NCI-H2171 treated with DMSO at 0.1 percent for 48 hours (cell line): ENCODE measurements at regions not wholly inside any gene's neighbourhood (a gene's known extent, or its start where the extent isn't known, plus 50 kb on each side); places are given as distances from the start of the nearest gene placed in this dataset.

Experiments
- DNase-seq: peaks from one replicate; lab custom pipeline; 2025; lab: John Stamatoyannopoulos, UW

GRCh38 chr5:145246961-145247744, 588.0 kb downstream of the PRELID2 start:
- DNase-seq: no peak

- no peak for DNase-seq
These were observed 588.8 kb downstream of the PRELID2 start for GRCh38 chr5:145246379-145246778.

DNA sequence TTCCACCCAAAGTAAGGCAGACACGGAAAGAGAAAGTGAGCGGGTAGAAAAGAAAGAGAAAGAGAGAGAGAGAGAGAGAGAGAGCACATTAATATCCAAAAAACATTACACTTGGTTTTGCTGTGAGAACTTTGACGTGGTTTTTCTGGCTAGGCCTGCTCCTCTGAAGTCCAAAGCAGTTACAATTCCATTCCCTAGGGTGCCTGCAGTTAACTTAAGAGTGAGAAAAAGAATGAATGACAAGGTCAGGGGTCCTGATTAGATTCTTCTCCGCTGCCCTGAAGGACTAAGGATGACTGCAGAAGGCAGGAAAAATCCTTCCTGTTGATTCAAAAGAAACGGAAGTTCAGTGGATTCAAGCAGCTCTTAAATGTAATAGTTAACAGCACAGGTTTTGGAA, 589.8 kb downstream of the PRELID2 start:
- DNase-seq: no peak

DNA sequence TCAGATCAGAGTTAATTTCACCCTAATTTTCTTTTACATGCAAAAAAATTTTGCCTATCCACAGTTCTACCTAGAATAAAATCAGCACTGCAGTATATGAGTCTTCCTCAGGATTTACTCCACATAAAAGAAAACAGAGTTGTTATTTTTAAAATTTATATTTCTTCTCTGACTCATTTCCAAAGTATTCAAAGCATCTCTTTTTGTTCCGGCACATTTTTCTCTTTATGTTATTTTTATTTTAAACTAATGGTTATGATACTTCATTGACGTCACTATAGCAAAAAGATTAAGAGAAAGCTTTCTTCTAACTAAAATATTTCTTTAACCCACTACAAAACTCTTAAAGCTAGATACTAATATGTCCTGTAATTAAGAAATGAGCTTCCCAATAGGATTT, 590.4 kb downstream of the PRELID2 start:
- no peak for DNase-seq

GRCh38 chr5:145244251-145244650, 590.9 kb downstream of the PRELID2 start:
- DNase-seq: no peak

- DNase-seq: no peak
These were observed 592.1 kb downstream of the PRELID2 start for GRCh38 chr5:145243016-145243415.

GRCh38 chr5:145242551-145242950, 592.6 kb downstream of the PRELID2 start:
- DNase-seq: no peak

GRCh38 chr5:145237843-145238242, 597.3 kb downstream of the PRELID2 start:
- DNase-seq: peak; percentile 1

- DNase-seq: no peak
These were observed 598.2 kb downstream of the PRELID2 start for GRCh38 chr5:145236983-145237382.

DNA sequence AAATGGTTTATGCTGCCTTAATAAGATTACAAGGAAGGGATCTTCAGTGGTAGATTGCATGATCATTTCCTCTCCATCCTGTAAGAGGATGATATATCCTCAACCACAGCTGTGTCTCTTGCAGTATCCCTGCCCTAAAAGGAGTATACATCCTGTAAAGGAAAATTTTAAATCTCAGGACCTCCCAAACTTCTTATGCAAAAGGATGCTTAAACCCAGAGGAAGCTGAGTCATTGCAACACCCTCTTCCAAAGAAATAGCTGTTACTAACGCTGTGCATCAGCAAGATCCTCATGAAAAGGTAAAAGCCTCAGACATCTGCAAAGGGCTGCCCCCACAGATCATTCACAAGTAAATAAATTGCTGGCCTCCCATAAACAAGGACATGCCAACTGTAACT, 599.0 kb downstream of the PRELID2 start:
- no peak for DNase-seq

DNA sequence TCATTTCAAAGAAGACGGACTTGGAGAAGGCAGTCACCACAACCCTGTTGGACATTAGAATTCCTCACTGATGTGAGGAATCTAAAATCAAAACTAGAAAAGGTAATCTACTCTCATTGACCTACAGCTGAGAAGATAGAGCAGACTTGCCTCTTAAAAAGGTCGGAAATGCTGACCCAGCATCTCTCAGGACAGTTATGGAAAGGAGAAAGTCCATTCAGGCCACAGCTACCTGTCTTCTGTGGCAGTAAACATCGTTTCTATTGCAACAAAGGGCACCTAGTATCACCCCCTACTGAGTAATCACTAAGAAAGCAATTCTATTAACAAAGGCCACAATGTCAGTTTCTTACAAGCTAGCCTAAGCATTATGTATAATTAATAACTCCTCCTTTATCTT, 601.7 kb downstream of the PRELID2 start:
- DNase-seq: no peak

- DNase-seq: no peak
These were observed 604.4 kb downstream of the PRELID2 start for GRCh38 chr5:145230781-145231180.

GRCh38 chr5:145228564-145228963, 606.6 kb downstream of the PRELID2 start:
- no peak for DNase-seq

DNA sequence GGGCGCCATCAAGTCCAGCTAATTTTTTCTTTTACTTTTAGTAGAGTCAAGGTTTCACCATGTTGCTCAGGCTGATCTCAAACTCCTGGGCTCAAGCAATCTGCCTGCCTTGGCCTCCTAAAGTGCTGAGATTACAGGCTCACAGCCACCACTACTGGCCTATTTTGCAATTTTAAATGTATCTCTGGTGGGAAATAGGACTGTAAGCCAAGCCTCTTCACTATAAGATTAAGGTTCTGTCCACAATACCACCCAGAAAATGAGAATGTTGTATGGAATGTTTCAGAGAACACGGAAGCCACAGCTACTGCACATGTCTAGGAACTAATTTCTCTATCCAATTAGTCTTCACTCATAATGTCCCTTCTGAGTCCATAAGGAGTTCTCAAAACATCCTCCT, 607.3 kb downstream of the PRELID2 start:
- no peak for DNase-seq

DNA sequence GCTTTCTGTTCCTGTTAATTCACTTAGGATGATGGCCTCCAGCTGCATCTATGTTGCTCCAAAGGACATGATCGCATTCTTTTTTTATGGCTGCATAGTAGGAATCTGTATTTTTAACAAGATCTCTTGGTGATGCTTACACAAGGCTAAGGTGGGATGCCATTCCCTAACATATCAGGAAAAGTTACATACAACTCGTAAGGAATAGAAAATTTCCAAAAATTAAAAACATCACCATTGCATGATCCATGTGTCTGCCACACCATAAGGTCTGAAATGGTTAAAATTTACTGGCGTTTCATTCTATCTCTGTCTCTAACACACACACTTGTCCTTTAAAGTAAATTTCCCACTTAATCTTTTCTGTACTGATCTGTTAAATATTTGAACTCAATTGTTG, 608.4 kb downstream of the PRELID2 start:
- no peak for DNase-seq

GRCh38 chr5:145225529-145225928, 609.6 kb downstream of the PRELID2 start:
- DNase-seq: no peak

GRCh38 chr5:145223582-145223981, 611.6 kb downstream of the PRELID2 start:
- DNase-seq: no peak

GRCh38 chr5:145222622-145223021, 612.5 kb downstream of the PRELID2 start:
- no peak for DNase-seq

DNA sequence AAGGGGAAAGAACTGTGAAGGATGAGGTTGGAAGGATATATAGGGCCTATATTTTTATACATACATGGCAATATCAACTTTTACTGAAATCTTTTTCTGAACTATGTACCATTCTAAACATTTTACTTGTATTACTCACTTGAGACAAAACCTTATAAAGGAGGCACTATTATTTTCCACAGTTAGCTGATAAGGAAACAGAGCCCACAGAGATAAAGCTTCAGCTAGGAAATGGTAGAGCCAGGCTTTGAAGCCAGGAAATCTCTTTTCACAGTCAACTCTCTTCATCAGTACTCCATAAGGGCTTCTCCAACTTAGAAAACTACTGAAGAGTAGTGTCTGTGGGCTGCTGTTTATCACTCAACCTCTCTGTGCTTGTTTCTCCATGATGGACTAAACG, 613.7 kb downstream of the PRELID2 start:
- DNase-seq: no peak

DNA sequence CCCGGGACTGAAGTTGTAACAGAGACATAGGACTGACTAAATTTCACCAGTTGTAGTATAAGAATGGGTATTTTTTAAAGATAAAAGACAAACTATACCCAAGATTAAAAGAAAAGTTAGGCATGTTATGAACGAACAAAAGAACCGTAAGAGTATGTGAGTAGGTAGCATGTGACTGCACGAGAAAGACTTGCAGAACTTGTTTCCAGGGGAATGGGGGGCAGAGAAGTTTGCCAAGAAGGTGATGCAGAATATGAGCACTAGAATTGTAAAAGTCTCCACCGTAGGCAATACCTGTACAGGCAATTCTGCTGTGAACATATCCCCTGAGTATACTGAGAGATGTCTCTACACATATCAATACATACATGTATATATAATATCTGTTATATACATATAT, 614.7 kb downstream of the PRELID2 start:
- DNase-seq: no peak

DNA sequence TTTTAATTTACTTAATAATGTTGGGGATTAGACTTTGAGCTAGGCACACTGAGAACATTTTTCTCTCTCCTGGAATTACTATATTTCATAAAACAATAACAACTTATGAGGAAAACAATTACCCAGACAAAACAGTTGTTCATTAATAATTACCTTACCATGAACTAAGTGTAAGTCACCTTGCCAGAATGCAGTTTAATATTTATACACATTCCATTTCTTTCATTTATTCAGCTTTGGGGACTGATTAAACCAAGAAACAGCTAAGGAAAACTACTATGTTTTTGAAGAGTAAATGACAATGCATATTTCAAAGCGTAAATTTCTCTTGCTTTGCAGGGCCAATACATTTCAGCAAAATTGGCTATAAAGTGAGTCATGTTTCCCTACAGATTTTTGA, 616.2 kb downstream of the PRELID2 start:
- no peak for DNase-seq

DNA sequence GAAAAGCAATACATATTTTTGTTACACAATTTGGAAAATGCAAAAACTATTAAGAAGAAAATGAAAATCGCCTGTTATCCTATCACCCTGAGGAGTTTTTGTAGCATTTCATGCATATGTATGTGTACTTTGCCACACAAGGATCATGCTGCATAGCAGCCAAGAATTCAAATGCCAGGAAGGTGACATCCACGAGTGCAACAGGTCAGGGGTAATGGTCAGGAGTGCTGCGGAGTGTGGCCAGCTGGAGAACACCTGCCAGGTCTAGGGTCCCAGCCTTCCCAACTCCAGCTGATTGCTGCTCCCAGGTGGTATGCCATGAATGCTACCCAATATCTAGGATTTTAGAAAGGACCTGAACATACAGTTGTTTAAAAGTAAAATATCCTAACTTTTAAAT, 617.1 kb downstream of the PRELID2 start:
- no peak for DNase-seq

GRCh38 chr5:145210020-145210419, 625.1 kb downstream of the PRELID2 start:
- no peak for DNase-seq

DNA sequence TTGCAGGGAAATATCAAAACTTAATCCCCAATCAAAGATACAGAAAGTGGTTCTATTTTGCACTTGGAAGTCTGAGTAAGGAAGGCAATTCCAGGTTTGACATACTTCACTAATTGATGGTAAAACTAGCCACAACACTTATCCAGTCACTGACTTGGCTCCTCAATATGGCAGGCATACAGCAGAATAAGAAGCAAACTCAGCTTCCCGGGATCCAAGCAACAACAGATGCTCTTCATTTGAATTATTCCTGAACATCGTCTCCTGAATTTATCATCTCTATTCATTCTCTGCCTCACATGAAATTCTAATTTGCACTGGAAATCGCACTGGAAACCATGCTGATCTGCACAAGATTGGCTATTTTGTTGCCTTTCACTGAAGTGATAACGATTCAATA, 629.6 kb downstream of the PRELID2 start:
- DNase-seq: no peak
